Keratinocyte (primary cell): ENCODE measurements at regions not wholly inside any gene's neighbourhood (a gene's known extent, or its start where the extent isn't known, plus 50 kb on each side); places are given as distances from the start of the nearest gene placed in this dataset.
A peak's percentile ranks its signal among the peaks of the same experiment; 100 is the strongest.

Experiments
- EZH2 ChIP-seq: IDR thresholded peaks from one replicate; pipeline ENCODE4 v1.6.1; 2012; ENCODE audit warnings: inconsistent platforms, mild to moderate bottlenecking, low read length, moderate library complexity
- TF ChIP-seq, protein P1 (sequence below), 3 experiments: IDR thresholded peaks in 1 of 3; conservative IDR thresholded peaks in 1 of 3; optimal IDR thresholded peaks in 1 of 3; 2 replicates in 2 of 3; 3 replicates in 1 of 3; pipeline versions ENCODE3 to v1.5.1; 2011; ENCODE audit warnings: low read length in 3 of 3, mild to moderate bottlenecking in 3 of 3, moderate library complexity in 2 of 3, control low read depth in 1 of 3, inconsistent platforms in 1 of 3; ENCODE audit not compliant: insufficient read depth in 2 of 3; ENCODE audit errors: extremely low read depth in 1 of 3

DNA sequence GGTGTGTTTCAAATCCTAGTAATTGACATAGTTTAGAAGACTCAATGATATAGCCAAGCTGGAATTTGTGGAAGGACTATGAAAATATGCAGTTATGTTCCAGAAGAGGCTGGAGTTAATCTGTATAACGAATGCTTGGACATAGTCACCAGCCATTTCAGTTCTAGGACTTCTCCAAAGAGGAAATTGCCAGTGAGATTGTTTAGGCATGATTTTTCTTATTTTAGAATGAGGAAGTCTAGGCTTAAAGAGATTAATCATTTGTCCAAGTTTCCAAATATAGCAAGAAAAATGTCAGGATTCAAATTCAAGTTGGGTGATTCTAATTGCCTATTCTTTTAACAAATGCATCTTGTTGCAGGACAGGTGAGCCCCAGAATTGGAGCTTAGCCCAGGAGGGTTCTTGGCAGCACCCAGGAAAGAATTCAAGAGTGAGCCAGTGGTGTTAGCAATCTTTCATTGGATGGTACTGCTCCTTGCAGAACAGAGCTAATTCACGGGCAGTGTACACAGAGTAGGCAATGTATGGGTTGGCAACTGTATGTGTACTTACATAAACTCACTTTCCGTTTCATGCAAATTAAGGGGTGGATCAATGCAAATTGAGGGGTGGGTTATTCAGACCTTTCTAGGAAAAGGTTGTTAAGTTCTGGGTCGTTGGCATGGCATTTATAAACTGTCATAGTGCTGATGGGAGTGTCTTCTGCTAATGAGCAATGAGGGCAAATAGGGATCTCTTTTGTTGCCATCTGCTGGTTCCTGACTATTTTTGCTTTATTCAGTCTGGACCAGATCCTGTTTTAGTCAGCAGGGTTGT is 763.1 kb upstream of the SLITRK1 start:
- no peak for TF ChIP-seq EZH2
- TF ChIP-seq, protein P1, sequence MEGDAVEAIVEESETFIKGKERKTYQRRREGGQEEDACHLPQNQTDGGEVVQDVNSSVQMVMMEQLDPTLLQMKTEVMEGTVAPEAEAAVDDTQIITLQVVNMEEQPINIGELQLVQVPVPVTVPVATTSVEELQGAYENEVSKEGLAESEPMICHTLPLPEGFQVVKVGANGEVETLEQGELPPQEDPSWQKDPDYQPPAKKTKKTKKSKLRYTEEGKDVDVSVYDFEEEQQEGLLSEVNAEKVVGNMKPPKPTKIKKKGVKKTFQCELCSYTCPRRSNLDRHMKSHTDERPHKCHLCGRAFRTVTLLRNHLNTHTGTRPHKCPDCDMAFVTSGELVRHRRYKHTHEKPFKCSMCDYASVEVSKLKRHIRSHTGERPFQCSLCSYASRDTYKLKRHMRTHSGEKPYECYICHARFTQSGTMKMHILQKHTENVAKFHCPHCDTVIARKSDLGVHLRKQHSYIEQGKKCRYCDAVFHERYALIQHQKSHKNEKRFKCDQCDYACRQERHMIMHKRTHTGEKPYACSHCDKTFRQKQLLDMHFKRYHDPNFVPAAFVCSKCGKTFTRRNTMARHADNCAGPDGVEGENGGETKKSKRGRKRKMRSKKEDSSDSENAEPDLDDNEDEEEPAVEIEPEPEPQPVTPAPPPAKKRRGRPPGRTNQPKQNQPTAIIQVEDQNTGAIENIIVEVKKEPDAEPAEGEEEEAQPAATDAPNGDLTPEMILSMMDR (optimal IDR thresholded peaks at IDR 0.05 in 1 of 3, IDR thresholded peaks at IDR 0.05 in 1 of 3, conservative IDR thresholded peaks at IDR 0.05 in 1 of 3; ENCODE audit: extremely low read depth in 1 of 3, insufficient read depth in 2 of 3, low read length in 3 of 3), result peak in 1 of 3 experiments; percentile 22
